NCI-H1048 (cell line): ENCODE measurements at regions not wholly inside any gene's neighbourhood (a gene's known extent, or its start where the extent isn't known, plus 50 kb on each side); places are given as distances from the start of the nearest gene placed in this dataset.
"Not testable (repeated sequence)": the region's sequence is repeated elsewhere in the genome, so short reads cannot be mapped to it uniquely, and the experiment has no call there.

Experiments
- DNase-seq: peaks from one replicate; lab custom pipeline; 2025; lab: John Stamatoyannopoulos, UW

DNA sequence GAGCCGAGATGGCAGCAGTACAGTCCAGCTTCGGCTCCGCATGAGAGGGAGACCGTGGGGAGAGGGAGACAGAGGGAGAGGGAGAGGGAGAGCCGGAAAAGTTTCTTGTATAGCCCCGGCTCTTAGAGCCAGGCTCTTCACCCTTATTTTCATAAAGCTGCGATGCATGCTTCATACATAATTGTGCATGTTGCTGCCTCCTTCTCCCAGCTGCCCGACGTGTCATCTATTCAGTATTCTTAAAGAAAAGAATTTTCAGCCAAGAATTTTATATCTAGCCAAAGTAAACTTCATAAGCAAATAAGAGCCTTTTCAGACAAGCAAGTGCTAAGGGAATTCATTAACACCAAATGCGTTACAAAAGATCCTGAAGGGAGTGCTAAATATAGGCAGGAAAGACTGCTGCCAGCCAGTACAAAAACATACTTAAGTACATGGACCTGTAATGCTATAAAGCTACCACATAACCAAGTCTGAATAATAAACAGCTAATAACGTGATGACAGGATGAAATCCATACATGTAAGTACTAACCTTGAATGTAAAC, 219.8 kb upstream of the CXADR start:
- DNase-seq: not testable (repeated sequence)

DNA sequence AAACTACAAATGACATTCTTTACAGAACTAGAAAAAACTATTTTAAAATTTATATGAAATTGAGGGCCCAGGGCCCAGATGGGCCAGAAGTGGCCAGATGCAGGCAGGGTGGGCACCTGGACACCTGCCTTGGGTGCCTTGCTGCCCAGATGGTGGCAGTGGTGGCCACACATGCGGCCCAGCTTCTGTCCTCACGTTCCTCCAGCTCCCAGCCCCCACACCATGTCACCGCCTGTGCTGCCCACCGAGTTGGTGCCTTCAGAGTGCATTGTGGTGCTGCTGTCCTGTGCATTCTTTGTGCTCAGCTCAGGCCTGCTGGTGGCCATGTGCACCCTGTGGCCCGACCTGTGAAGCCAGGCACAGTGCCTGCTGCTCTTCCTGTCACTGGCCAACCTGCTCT, 216.8 kb upstream of the CXADR start:
- no peak for DNase-seq

DNA sequence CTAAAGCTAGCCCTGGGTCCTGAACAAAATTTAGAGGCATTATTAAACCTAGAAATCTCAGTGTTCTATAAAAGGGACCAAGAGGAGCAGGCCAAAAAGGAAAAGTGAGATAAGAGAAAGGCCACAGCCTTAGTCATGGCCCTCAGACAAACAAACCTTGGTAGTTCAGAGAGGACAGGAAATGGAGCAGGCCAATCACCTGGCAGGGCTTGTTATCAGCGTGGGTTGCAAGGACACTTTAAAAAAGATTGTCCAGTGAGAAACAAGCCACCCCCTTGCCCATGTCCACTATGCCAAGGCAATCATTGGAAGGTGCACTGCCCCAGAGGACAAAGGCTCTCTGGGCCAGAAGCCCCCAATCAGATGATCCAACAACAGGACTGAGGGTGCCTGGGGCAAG, 213.3 kb upstream of the CXADR start:
- not testable (repeated sequence) for DNase-seq

GRCh38 chr21:17327715-17328114, 185.1 kb upstream of the CXADR start:
- DNase-seq: not testable (repeated sequence)

- no peak for DNase-seq
Observed at GRCh38 chr21:17334484-17334883, 178.4 kb upstream of the CXADR start.

GRCh38 chr21:17340081-17340480, 172.8 kb upstream of the CXADR start:
- DNase-seq: no peak

GRCh38 chr21:17343055-17343454, 169.8 kb upstream of the CXADR start:
- peak; percentile 45 for DNase-seq

DNA sequence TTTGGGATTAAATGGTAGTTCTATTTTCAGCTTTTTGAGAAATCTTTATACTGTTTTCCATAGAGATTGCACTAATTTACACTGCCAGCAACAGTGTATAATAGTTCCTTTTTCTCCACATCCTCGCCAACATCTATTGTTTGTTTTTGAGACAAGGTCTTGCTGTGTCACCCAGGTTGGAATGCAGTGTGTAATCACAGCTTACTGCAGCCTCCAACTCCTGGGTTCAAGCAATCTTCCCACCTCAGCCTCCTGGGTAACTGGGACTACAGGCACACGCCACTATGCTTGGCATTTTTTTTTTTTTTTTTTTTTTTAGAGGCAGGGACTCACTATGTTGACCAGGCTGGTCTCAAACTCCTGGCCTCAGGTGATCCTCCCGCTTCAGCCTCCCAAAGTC, 164.5 kb upstream of the CXADR start:
- no peak for DNase-seq

- DNase-seq: no peak
Observed at GRCh38 chr21:17348849-17349248, 164.0 kb upstream of the CXADR start.

- DNase-seq: no peak
Observed at GRCh38 chr21:17351766-17352165, 161.1 kb upstream of the CXADR start.

DNA sequence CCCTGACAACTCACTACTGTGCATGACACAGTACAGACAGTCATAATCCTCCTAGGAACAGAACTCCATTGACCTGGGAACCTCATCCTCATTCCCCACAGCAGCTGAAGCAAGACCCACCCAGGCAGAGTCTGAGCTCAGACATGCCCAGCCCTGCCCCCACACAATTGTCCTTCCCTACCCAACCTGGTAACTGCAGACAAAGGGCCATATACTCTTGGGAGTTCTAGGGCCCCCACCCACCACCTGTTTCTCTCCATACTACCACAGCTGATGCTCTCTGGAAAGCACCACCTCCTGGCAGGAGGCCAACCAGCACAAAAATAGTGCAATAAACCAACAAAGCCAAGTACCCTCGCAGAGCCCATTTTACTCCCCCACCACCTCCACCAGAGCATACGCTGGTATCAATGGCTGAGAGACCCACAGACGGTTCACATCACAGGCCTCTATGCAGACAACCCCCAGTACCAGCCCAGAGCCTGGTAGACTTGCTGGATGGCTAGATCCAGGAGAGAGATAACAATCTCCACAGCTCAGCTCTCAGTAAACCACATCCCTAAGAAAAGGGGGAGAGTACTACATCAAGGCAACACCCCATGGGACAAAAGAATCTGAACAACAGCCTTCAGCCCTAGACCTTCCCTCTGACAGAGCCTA, 159.7 kb upstream of the CXADR start:
- no peak for DNase-seq

GRCh38 chr21:17359781-17360180, 153.1 kb upstream of the CXADR start:
- peak; percentile 4 for DNase-seq

DNA sequence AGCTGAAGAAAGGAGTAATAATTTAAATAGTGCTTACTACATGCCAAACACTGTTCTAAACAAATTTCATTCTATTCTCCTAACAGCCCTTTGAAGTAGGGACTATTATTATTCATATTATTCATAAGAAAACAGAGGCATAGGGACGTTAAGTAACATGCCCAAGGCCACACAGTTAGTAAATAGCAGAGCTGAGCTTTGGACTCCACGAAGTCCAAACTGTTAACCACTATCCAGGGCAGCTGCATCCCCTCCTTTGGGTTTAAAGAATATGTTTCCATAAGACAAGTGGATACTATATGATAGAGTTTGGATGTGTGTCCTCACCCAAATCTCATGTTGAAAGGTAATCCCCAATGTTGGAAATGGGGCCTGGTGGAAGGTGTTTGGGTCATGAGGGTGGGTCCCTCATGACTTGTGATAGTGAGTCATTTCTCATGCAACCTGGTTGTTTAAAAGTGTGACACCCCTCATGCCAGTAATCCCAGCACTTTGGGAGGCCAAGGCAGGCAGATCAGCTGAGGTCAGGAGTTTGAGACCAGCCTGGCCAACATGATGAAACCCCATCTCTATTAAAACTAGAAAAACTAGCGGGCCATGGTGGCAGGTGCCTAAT, 144.0 kb upstream of the CXADR start:
- no peak for DNase-seq

GRCh38 chr21:17370263-17370662, 142.6 kb upstream of the CXADR start:
- no peak for DNase-seq

GRCh38 chr21:17370916-17371315, 141.9 kb upstream of the CXADR start:
- no peak for DNase-seq

DNA sequence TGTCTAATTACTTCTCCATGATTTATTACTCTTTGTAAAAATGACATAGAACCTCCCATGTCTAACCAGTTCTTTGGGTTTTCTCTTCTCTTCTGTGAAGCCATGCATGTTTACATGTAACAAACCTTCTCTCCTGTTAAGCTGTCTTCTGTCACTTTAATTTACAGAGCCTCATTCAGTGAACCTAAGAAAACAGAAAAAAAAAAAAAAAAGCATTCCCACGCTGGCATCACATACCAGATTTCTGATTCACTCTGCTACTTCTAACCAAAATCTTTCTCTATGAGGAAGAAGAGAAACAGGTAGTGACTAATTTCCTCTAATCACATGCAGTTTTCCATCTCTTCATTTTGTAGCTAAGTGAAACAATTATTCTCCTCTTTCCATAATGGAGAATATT, 141.4 kb upstream of the CXADR start:
- no peak for DNase-seq

- DNase-seq: no peak
Observed at GRCh38 chr21:17372200-17372599, 140.6 kb upstream of the CXADR start.

GRCh38 chr21:17386498-17386897, 126.3 kb upstream of the CXADR start:
- no peak for DNase-seq

DNA sequence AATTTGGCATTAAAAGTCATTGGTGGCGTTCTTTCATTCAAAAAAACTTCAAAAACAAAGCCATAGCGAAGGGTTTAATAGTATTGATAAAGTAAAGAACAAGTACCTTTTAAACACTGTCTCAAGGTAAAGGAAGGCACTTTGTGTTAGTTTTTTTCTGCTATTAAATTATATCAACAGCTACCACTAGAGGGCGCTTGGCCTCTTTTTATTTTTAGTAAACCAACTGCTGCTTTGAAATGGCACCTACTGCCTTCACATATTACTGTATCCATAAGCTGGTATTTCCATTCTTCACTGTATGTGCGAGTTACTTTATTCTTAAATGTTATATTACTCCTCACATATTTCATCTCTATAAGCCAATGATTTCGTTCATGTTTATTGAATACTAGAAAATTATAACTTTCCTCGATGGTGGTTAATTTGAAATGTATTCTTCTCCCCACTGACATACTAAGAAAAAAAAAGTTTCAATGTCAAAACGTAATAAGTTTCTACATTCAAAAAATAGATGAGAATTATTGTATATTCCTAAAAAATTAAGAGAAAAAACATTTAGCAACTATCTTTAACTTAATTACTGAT, 125.7 kb upstream of the CXADR start:
- DNase-seq: peak; percentile 40

- DNase-seq: no peak
Observed at GRCh38 chr21:17388226-17388625, 124.6 kb upstream of the CXADR start.

GRCh38 chr21:17389311-17389710, 123.5 kb upstream of the CXADR start:
- DNase-seq: no peak

GRCh38 chr21:17390569-17390968, 122.3 kb upstream of the CXADR start:
- no peak for DNase-seq

DNA sequence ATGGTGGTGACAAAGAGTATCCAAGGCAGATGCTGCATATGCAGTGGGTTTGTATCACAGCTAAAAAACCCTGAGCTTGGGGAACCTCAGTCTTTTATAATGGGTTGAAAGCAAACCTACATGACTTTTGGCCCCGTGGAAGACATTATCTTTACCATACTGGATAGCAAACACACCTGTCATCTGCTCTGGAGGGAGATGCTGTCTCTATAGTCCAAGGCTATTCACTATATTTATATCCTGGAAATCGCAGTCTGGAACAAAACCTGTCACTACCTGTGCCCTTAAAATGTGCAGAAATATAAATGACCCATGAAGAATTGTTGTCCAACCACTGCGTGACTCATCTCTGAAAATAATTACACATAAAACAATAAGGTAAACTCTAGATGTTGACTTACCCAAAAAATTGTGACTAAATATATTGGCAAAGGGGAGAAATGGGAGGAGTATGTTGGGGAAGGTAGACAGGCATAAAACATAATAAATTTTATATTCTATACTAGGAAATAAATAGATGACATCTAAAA, 121.0 kb upstream of the CXADR start:
- DNase-seq: no peak
